ENCODE measurements at regions not wholly inside any gene's neighbourhood (a gene's known extent, or its start where the extent isn't known, plus 50 kb on each side); places are given as distances from the start of the nearest gene placed in this dataset.

DNA sequence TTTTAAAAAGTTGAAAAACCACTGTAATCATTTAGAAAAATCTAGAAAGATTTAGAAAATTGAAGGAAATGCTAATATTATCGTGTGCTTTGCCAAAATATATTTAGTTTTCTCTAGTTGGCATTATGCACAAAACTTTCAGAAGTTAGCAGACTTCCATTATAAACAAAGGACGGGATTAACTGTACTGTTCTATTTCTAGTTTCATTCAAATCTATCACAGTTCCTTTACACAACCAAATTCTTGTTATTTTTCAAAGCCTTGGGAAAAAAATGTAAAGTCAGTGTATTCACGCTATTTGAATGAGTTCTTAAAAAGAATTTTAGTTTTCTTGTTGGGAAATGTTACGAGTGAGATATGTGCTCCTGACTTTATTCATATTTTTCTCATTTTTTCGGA, 277.8 kb downstream of the LMO7 start:
- no peak for TF ChIP-seq FOXP2 (optimal IDR thresholded peaks at IDR 0.05; ENCODE audit: control extremely low read depth, extremely low read length, insufficient read depth)
- no peak for TF ChIP-seq POLR2AphosphoS5 (IDR thresholded peaks at IDR 0.05; ENCODE audit: borderline replicate concordance, low read depth, low read length)
- no peak for TF ChIP-seq EZH2 (IDR thresholded peaks at IDR 0.05)

DNA sequence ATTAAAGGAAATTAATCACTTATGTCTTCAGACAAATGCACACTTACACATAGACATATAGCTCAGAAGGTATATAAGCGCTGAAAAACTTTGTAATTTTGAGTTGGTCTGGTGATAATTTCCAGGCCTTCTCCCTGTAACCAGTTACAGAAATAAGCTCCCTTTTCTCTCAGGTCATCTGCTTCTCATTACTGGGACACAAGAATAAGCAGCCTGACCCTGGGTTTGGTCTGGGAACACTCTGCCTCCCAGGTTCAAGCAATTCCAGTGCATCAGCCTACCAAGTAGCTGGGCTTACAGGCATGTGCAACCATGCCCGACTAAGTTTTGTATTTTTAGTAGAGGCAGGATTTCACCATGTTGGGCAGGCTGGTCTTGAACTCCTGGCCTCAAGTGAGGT, 274.5 kb downstream of the LMO7 start:
- no peak overlapping the region for H3K27ac ChIP-seq
- no peaks in the 10 kb centered on the region for H3K36me3 ChIP-seq (ENCODE audit: insufficient read depth, low read length)
- no peak overlapping the region for H3K4me3 ChIP-seq
- no peaks in the 10 kb centered on the region for H3K9me3 ChIP-seq (ENCODE audit: low read depth, low read length)
- TF ChIP-seq FOXP2 (optimal IDR thresholded peaks at IDR 0.05; ENCODE audit: control extremely low read depth, extremely low read length, insufficient read depth) (no peak), EZH2 (IDR thresholded peaks at IDR 0.05) (no peak), POLR2AphosphoS5 (IDR thresholded peaks at IDR 0.05; ENCODE audit: borderline replicate concordance, low read depth, low read length) (no peak)
- no peak for DNase-seq (ENCODE audit: low read depth, low spot score)
- no peak overlapping the region for H3K9ac ChIP-seq (ENCODE audit: insufficient read length)

More for the DNA sequence above, 277.8 kb downstream of the LMO7 start:
- no peak for DNase-seq (ENCODE audit: low read depth, low spot score)
- H3K27ac ChIP-seq, result no peak overlapping the region
- H3K9ac ChIP-seq (ENCODE audit: insufficient read length), result no peak overlapping the region
- H3K9me3 ChIP-seq (ENCODE audit: low read depth, low read length), result no peaks in the 10 kb centered on the region
- no peak overlapping the region for H3K4me3 ChIP-seq
- H3K36me3 ChIP-seq (ENCODE audit: insufficient read depth, low read length), result no peaks in the 10 kb centered on the region
